Body of pancreas (tissue), 4 donors: ENCODE measurements at regions not wholly inside any gene's neighbourhood (a gene's known extent, or its start where the extent isn't known, plus 50 kb on each side); places are given as distances from the start of the nearest gene placed in this dataset.

Source experiments
- CTCF ChIP-seq, 7 experiments: fragments of 450-650 bp in 4 of 7; fragments of 200-600 bp in 3 of 7; sonication (generic) in 3 of 7; IDR thresholded peaks; one replicate each; pipeline ENCODE4 v1.5.1; 2016 to 2019; ENCODE audit warnings: antibody characterized with exemption in 7 of 7
- POLR2A ChIP-seq, 3 donors: fragments of 450-650 bp; IDR thresholded peaks; one replicate each; pipeline ENCODE4 v1.6.1; 2016; ENCODE audit warnings: antibody characterized with exemption in 3 of 3, mild to moderate bottlenecking in 2 of 3

DNA sequence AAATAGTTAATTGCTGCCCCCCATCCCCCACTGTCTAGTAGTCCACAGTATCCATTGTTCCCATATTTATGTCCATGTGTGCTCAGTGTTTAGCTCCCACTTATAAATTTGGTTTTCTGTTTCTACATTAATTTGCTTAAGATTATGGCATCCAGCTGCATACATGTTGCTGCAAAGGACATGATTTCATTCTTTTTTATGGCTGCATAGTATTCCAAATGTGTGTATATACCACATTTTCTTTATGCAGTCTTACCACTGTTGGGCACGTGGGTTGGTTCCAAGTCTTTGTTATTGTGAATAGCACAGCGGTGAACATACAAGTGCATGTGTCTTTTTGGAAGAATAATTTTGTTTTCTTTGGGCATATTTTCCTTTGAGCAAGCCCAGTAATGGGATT, 113.0 kb upstream of the LNX1 start:
- TF ChIP-seq CTCF (IDR thresholded peaks at IDR 0.05) (no peak), POLR2A (IDR thresholded peaks at IDR 0.05) (no peak)
